ENCODE measurements at regions not wholly inside any gene's neighbourhood (a gene's known extent, or its start where the extent isn't known, plus 50 kb on each side); places are given as distances from the start of the nearest gene placed in this dataset.

GRCh38 chrX:148322906-148323305 lies 177.5 kb upstream of the AFF2 start:
- TF ChIP-seq POLR2A (IDR thresholded peaks at IDR 0.05): no peak
- TF ChIP-seq CTCF (IDR thresholded peaks at IDR 0.05): no peak
- TF ChIP-seq EP300 (IDR thresholded peaks at IDR 0.05): no peak
- no peaks in the 10 kb centered on the region for H3K36me3 ChIP-seq
- WGBS, 3 donors: 63 to 69% (median 63%) methylated on average over 2 of the region's 2 CpGs
- intact Hi-C loops (cut with DNase I): no loop called here
- H3K9me3 ChIP-seq: no peaks in the 10 kb centered on the region
- no peak overlapping the region for H3K27ac ChIP-seq
- no peak for DNase-seq
- no peaks in the 10 kb centered on the region for H3K27me3 ChIP-seq
- no peaks in the 10 kb centered on the region for H3K4me1 ChIP-seq (ENCODE audit: insufficient read depth)
- H3K4me3 ChIP-seq: no peak overlapping the region

- Histone ChIP-seq H3K27me3 (no peaks in the 10 kb centered on the region), H3K27ac (no peak overlapping the region), H3K9me3 (no peaks in the 10 kb centered on the region), H3K4me1 (ENCODE audit: insufficient read depth) (no peaks in the 10 kb centered on the region), H3K4me3 (no peak overlapping the region), H3K36me3 (no peaks in the 10 kb centered on the region)
- 60 to 68% (median 62%) methylated on average over 1 of the region's 1 CpG for WGBS, 3 donors
- no peak for TF ChIP-seq POLR2A (IDR thresholded peaks at IDR 0.05)
- no peak for TF ChIP-seq EP300 (IDR thresholded peaks at IDR 0.05)
- no peak for TF ChIP-seq CTCF (IDR thresholded peaks at IDR 0.05)
- DNase-seq: no peak
- intact Hi-C loops (cut with DNase I): no loop called here
Measured at GRCh38 chrX:148333989-148334388, 166.4 kb upstream of the AFF2 start.

GRCh38 chrX:148337873-148338272 lies 162.5 kb upstream of the AFF2 start:
- Histone ChIP-seq H3K9me3 (no peaks in the 10 kb centered on the region), H3K4me1 (ENCODE audit: insufficient read depth) (no peaks in the 10 kb centered on the region), H3K27me3 (no peaks in the 10 kb centered on the region), H3K36me3 (no peaks in the 10 kb centered on the region), H3K4me3 (no peak overlapping the region), H3K27ac (no peak overlapping the region)
- TF ChIP-seq EP300 (IDR thresholded peaks at IDR 0.05) (no peak), POLR2A (IDR thresholded peaks at IDR 0.05) (no peak), CTCF (IDR thresholded peaks at IDR 0.05) (no peak)
- intact Hi-C loops (cut with DNase I): no loop called here
- DNase-seq: no peak
- 78 to 95% (median 89%) methylated on average over 4 of the region's 4 CpGs for WGBS, 3 donors

GRCh38 chrX:148354916-148355315 lies 145.5 kb upstream of the AFF2 start:
- Histone ChIP-seq H3K4me3 (no peak overlapping the region), H3K9me3 (no peaks in the 10 kb centered on the region), H3K36me3 (no peaks in the 10 kb centered on the region), H3K4me1 (ENCODE audit: insufficient read depth) (no peaks in the 10 kb centered on the region), H3K27me3 (no peaks in the 10 kb centered on the region), H3K27ac (no peak overlapping the region)
- intact Hi-C loops (cut with DNase I): no loop called here
- TF ChIP-seq POLR2A (IDR thresholded peaks at IDR 0.05) (no peak), EP300 (IDR thresholded peaks at IDR 0.05) (no peak), CTCF (IDR thresholded peaks at IDR 0.05) (no peak)
- DNase-seq: no peak
- WGBS, 3 donors: 67 to 72% (median 71%) methylated on average over 1 of the region's 1 CpG

- Histone ChIP-seq H3K4me1 (ENCODE audit: insufficient read depth) (no peaks in the 10 kb centered on the region), H3K27me3 (no peaks in the 10 kb centered on the region), H3K9me3 (no peaks in the 10 kb centered on the region), H3K27ac (no peak overlapping the region), H3K36me3 (no peaks in the 10 kb centered on the region), H3K4me3 (no peak overlapping the region)
- intact Hi-C loops (cut with DNase I): no loop called here
- no peak for DNase-seq
- TF ChIP-seq CTCF (IDR thresholded peaks at IDR 0.05): no peak
- no peak for TF ChIP-seq POLR2A (IDR thresholded peaks at IDR 0.05)
- TF ChIP-seq EP300 (IDR thresholded peaks at IDR 0.05): no peak
Measured at GRCh38 chrX:148361641-148362040, 138.8 kb upstream of the AFF2 start.
